ENCODE measurements at regions not wholly inside any gene's neighbourhood (a gene's known extent, or its start where the extent isn't known, plus 50 kb on each side); places are given as distances from the start of the nearest gene placed in this dataset.

- TF ChIP-seq, protein P1, sequence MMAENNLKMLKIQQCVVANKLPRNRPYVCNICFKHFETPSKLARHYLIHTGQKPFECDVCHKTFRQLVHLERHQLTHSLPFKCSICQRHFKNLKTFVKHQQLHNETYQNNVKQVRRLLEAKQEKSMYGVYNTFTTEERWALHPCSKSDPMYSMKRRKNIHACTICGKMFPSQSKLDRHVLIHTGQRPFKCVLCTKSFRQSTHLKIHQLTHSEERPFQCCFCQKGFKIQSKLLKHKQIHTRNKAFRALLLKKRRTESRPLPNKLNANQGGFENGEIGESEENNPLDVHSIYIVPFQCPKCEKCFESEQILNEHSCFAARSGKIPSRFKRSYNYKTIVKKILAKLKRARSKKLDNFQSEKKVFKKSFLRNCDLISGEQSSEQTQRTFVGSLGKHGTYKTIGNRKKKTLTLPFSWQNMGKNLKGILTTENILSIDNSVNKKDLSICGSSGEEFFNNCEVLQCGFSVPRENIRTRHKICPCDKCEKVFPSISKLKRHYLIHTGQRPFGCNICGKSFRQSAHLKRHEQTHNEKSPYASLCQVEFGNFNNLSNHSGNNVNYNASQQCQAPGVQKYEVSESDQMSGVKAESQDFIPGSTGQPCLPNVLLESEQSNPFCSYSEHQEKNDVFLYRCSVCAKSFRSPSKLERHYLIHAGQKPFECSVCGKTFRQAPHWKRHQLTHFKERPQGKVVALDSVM (CRISPR knock-in tag; IDR thresholded peaks at IDR 0.05) = no peak
- TF ChIP-seq ZNF761 (CRISPR knock-in tag; conservative IDR thresholded peaks at IDR 0.05) (no peak), POLR2AphosphoS5 (IDR thresholded peaks at IDR 0.05; ENCODE audit: low read depth, low read length) (no peak), NCOR1 (IDR thresholded peaks at IDR 0.05; ENCODE audit: borderline replicate concordance, low read length) (no peak), MTF1 (CRISPR knock-in tag; IDR thresholded peaks at IDR 0.05) (no peak), KLF16 (CRISPR knock-in tag; IDR thresholded peaks at IDR 0.05) (no peak), RERE (CRISPR knock-in tag; IDR thresholded peaks at IDR 0.05; ENCODE audit: low read depth) (no peak), ZNF790 (CRISPR knock-in tag; IDR thresholded peaks at IDR 0.05; ENCODE audit: borderline replicate concordance) (no peak), HOXA5 (CRISPR knock-in tag; IDR thresholded peaks at IDR 0.05) (no peak), CTCF (CRISPR knock-in tag; IDR thresholded peaks at IDR 0.05) (no peak), NR3C1 (CRISPR knock-in tag; IDR thresholded peaks at IDR 0.05) (no peak), RAD21 (CRISPR knock-in tag; IDR thresholded peaks at IDR 0.05) (no peak)
- TF ChIP-seq, protein P2, sequence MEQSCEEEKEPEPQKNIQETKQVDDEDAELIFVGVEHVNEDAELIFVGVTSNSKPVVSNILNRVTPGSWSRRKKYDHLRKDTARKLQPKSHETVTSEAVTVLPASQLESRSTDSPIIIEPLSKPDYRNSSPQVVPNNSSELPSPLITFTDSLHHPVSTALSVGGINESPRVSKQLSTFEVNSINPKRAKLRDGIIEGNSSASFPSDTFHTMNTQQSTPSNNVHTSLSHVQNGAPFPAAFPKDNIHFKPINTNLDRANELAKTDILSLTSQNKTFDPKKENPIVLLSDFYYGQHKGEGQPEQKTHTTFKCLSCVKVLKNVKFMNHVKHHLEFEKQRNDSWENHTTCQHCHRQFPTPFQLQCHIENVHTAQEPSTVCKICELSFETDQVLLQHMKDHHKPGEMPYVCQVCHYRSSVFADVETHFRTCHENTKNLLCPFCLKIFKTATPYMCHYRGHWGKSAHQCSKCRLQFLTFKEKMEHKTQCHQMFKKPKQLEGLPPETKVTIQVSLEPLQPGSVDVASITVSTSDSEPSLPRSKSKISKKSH (CRISPR knock-in tag; IDR thresholded peaks at IDR 0.05; ENCODE audit: borderline replicate concordance) = no peak
These were observed 86.2 kb upstream of the CA10 start for GRCh38 chr17:52244689-52245088.

Data from HepG2 (cell line).